AG04449 (cell line): ENCODE measurements at regions not wholly inside any gene's neighbourhood (a gene's known extent, or its start where the extent isn't known, plus 50 kb on each side); places are given as distances from the start of the nearest gene placed in this dataset.

Source experiments
- CTCF ChIA-PET: fragments of 350-600 bp; formaldehyde crosslinking; extraction: SDS; loops from one replicate; lab custom pipeline; 2021; ENCODE audit warnings: antibody characterized with exemption; lab: Yijun Ruan, JAX
- POLR2A ChIA-PET: fragments of 400-600, 350-600 bp; formaldehyde crosslinking; extraction: SDS; loops from one replicate; lab custom pipeline; 2020; ENCODE audit warnings: antibody characterized with exemption, inconsistent platforms; lab: Yijun Ruan, JAX
- DNase-seq: peaks from one replicate; pipeline ENCODE4 v3.0.0-alpha.2; 2010; ENCODE audit warnings: low read depth, low spot score
- H3K4me3 ChIP-seq: 2 replicates; pipeline ENCODE4 v1.5.1; 2011; ENCODE audit warnings: low read depth, mild to moderate bottlenecking, control low read depth, low read length
- TF ChIP-seq, protein P1 (sequence below): IDR thresholded peaks from one replicate; pipeline ENCODE4 v1.5.1; 2011; ENCODE audit warnings: mild to moderate bottlenecking, moderate library complexity, low read length, control low read depth, inconsistent platforms; ENCODE audit not compliant: insufficient read depth; ENCODE audit errors: missing control alignments

DNA sequence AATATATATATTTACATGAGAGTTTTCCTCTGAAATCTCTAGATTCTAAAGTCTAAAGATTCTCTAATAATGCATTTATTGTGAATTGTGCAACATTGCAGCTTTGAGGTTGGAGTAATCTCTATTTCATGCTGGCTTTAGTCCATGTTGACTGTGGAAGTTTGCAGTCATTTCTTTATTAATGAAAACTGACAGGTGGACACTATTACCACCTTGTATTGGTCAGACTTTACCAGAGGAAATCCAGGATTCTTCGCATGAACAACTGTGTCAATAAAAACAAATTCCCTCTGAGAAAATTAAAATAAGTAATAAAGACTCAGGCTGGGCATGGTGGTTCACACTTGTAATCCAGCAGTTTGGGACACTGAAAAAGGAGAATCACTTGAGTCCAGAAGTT, 274.1 kb downstream of the SHQ1 start:
- no peak for DNase-seq
- ChIA-PET POLR2A (no interaction called here), CTCF (no interaction called here)
- TF ChIP-seq, protein P1, sequence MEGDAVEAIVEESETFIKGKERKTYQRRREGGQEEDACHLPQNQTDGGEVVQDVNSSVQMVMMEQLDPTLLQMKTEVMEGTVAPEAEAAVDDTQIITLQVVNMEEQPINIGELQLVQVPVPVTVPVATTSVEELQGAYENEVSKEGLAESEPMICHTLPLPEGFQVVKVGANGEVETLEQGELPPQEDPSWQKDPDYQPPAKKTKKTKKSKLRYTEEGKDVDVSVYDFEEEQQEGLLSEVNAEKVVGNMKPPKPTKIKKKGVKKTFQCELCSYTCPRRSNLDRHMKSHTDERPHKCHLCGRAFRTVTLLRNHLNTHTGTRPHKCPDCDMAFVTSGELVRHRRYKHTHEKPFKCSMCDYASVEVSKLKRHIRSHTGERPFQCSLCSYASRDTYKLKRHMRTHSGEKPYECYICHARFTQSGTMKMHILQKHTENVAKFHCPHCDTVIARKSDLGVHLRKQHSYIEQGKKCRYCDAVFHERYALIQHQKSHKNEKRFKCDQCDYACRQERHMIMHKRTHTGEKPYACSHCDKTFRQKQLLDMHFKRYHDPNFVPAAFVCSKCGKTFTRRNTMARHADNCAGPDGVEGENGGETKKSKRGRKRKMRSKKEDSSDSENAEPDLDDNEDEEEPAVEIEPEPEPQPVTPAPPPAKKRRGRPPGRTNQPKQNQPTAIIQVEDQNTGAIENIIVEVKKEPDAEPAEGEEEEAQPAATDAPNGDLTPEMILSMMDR = no peak
- H3K4me3 ChIP-seq = no peak overlapping the region

DNA sequence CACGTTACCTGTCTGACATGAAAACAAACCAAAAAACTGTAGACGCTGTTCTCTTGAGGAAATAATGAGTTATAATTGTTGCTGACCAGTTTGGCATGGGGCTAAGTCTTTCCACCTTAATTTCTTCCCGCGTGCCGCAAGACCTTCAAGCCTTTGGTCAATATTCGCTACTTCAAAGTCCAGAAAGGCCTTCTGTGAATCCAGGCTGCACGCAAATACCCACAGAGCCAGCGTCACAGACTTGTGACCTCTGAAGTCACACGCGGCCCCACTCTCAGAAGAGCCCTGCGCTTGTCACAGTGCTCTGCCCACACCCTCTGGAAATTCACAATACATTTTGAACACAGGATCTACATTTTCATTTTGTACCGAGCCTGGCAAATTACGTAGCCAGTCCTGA, 275.2 kb downstream of the SHQ1 start:
- CTCF ChIA-PET = no interaction called here
- no peak for DNase-seq
- no peak overlapping the region for H3K4me3 ChIP-seq
- TF ChIP-seq, protein P1 = no peak
- POLR2A ChIA-PET = no interaction called here

DNA sequence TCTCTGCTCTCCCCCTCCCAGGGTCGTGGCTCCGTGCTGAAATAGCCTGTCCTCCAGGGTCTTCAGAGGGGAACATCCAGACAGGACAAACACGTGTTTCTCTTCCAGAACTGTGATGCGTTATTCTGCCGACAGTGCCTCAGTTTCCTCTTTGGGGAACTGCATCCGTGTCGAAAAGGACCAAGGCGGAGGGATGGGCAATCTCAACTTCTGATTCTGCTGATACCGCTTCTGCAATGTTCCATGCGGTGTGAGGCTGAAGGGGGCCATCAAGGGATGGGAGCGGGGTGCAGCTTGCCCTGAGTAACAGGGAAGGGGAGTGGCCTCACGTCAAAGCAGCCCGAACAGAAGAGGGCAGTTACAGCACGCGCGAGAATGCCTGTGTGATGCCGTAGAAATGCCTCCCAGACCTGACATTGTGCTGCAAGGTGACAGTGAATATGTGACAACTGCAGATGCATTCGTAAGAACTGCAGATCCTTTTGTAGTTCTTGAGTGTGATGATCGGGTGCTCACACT, 275.7 kb downstream of the SHQ1 start:
- TF ChIP-seq, protein P1 = no peak
- no peak overlapping the region for H3K4me3 ChIP-seq
- ChIA-PET CTCF (no interaction called here), POLR2A (no interaction called here)
- no peak for DNase-seq

DNA sequence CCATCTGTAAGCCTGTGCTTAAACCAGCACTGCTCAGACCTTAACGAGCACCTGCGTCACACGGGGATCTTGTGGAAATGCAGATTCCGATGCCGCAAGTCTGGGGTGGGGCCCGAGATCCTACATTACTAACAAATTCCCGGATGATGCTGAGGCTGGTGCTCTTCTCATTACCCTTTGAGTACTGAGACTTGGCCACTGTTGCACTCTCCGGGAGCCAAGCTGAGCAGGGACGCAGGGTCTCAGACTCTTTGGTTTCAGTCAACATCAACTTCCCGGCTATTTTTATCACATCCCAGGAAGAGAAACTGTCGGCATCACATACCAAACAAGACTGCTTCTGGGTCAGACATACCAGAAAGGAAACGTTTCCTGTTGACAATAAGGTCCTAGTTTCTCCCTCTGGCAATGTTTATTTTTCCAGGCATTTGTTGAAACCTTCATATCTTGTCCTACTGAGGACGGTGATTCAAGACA, 276.6 kb downstream of the SHQ1 start:
- CTCF ChIA-PET = no interaction called here
- no peak overlapping the region for H3K4me3 ChIP-seq
- POLR2A ChIA-PET = no interaction called here
- DNase-seq = no peak
- TF ChIP-seq, protein P1 = no peak

DNA sequence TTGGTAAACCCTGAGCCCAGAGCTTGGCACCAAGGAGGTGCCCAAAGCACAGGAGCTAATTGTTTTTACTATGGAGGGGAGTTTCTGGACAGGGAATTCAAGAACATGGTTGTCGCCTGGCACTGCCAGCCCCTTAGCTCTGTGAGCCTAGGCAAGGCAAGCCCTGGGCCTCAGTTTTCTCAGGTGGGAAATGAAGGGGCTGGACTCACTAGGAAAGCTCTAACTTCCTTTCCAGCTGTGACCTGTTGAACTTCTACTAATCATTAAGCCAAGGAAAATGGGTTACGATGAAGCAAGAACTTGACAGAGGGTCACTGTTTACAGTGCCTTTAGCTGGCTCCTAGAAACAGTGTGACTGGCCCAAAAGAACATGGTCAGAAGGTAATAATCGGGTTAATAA, 277.2 kb downstream of the SHQ1 start:
- POLR2A ChIA-PET = no interaction called here
- H3K4me3 ChIP-seq = no peak overlapping the region
- TF ChIP-seq, protein P1 = no peak
- CTCF ChIA-PET = no interaction called here
- DNase-seq = no peak

DNA sequence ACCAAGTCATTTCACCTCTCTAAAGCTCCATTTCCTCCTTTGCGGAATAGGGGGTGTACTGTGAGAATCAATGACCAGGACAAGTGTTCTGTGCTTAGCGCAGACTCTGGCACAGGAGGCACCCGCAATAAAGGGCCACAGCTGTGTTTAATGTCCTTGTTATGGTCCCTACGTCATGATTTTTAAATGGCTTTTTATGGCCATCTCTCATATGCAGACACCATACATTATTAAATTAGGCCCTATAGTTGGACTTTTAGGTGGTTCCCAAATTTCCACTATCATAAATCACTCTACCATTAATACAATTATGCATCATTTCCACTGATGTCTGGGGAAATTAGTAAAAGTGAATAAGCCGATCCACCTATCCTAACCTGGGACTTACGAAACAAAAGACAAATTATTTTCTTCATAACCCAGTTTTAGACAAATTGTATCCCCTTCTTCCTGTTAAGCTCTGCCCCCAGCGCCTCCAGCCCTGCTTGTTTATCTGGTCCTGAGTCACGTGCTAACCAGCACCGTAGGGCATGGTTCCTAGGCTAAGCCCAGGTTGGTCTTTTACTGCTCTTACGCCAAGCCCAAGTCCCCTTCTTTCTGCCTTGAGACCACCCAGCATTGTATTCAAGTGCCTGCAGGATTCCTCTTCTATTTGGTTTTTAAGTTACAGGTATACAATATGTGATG, 278.3 kb downstream of the SHQ1 start:
- ChIA-PET CTCF (interaction anchor here (0.6 kb wide), 1 partner anchor 72 kb away, joined by 3 read pairs; no protein-coding TSS in a partner anchor), POLR2A (no interaction called here)
- DNase-seq = no peak
- TF ChIP-seq, protein P1 = no peak
- no peak overlapping the region for H3K4me3 ChIP-seq
